KOPT-K1 (cell line): ENCODE measurements at regions not wholly inside any gene's neighbourhood (a gene's known extent, or its start where the extent isn't known, plus 50 kb on each side); places are given as distances from the start of the nearest gene placed in this dataset.

Experiments
- H3K27ac ChIP-seq: fragments of 200-600 bp; sonication (generic); 2 replicates; pipeline ENCODE4 v1.5.1; 2016; ENCODE audit warnings: antibody characterized with exemption, mild to moderate bottlenecking, low read depth, low read length; ENCODE audit not compliant: poor library complexity, severe bottlenecking
- H3K36me3 ChIP-seq: fragments of 200-600 bp; sonication (generic); 2 replicates; pipeline ENCODE4 v1.5.1; 2017; ENCODE audit warnings: antibody characterized with exemption, mild to moderate bottlenecking, low read length, moderate library complexity; ENCODE audit not compliant: insufficient read depth
- H3K9me3 ChIP-seq: fragments of 200-600 bp; sonication (generic); 2 replicates; pipeline ENCODE4 v1.5.1; 2017; ENCODE audit warnings: antibody characterized with exemption, low read length, mild to moderate bottlenecking; ENCODE audit not compliant: insufficient read depth, poor library complexity, severe bottlenecking

GRCh38 chr9:90287567-90288274, 354.9 kb downstream of the DIRAS2 start:
- H3K36me3 ChIP-seq, result no peaks in the 10 kb centered on the region
- H3K9me3 ChIP-seq, result no peaks in the 10 kb centered on the region
- no peak overlapping the region for H3K27ac ChIP-seq

GRCh38 chr9:90288275-90288639, 354.4 kb downstream of the DIRAS2 start:
- no peaks in the 10 kb centered on the region for H3K9me3 ChIP-seq
- no peaks in the 10 kb centered on the region for H3K36me3 ChIP-seq
- H3K27ac ChIP-seq, result no peak overlapping the region

- no peaks in the 10 kb centered on the region for H3K36me3 ChIP-seq
- no peak overlapping the region for H3K27ac ChIP-seq
- H3K9me3 ChIP-seq, result no peaks in the 10 kb centered on the region
These were observed 351.7 kb downstream of the DIRAS2 start for GRCh38 chr9:90290716-90291485.

GRCh38 chr9:90296539-90296938, 346.1 kb downstream of the DIRAS2 start:
- Histone ChIP-seq H3K9me3 (no peaks in the 10 kb centered on the region), H3K36me3 (no peaks in the 10 kb centered on the region), H3K27ac (no peak overlapping the region)

GRCh38 chr9:90299968-90300367, 342.7 kb downstream of the DIRAS2 start:
- H3K9me3 ChIP-seq, result no peaks in the 10 kb centered on the region
- no peaks in the 10 kb centered on the region for H3K36me3 ChIP-seq
- no peak overlapping the region for H3K27ac ChIP-seq

- Histone ChIP-seq H3K9me3 (no peaks in the 10 kb centered on the region), H3K27ac (no peak overlapping the region), H3K36me3 (no peaks in the 10 kb centered on the region)
These were observed 341.9 kb downstream of the DIRAS2 start for GRCh38 chr9:90300611-90301276.

- Histone ChIP-seq H3K36me3 (no peaks in the 10 kb centered on the region), H3K9me3 (no peaks in the 10 kb centered on the region), H3K27ac (no peak overlapping the region)
These were observed 341.4 kb downstream of the DIRAS2 start for GRCh38 chr9:90301277-90301653.

GRCh38 chr9:90303655-90304054, 339.0 kb downstream of the DIRAS2 start:
- Histone ChIP-seq H3K36me3 (no peaks in the 10 kb centered on the region), H3K27ac (no peak overlapping the region), H3K9me3 (no peaks in the 10 kb centered on the region)

GRCh38 chr9:90306158-90306557, 336.5 kb downstream of the DIRAS2 start:
- Histone ChIP-seq H3K27ac (no peak overlapping the region), H3K9me3 (no peaks in the 10 kb centered on the region), H3K36me3 (no peaks in the 10 kb centered on the region)

- Histone ChIP-seq H3K36me3 (no peaks in the 10 kb centered on the region), H3K27ac (no peak overlapping the region), H3K9me3 (no peaks in the 10 kb centered on the region)
These were observed 335.3 kb downstream of the DIRAS2 start for GRCh38 chr9:90307167-90307833.

- Histone ChIP-seq H3K27ac (no peak overlapping the region), H3K36me3 (no peaks in the 10 kb centered on the region), H3K9me3 (no peaks in the 10 kb centered on the region)
These were observed 334.7 kb downstream of the DIRAS2 start for GRCh38 chr9:90307891-90308290.

GRCh38 chr9:90308691-90309090, 333.9 kb downstream of the DIRAS2 start:
- Histone ChIP-seq H3K36me3 (no peaks in the 10 kb centered on the region), H3K27ac (no peak overlapping the region), H3K9me3 (no peaks in the 10 kb centered on the region)

- Histone ChIP-seq H3K9me3 (no peaks in the 10 kb centered on the region), H3K27ac (no peak overlapping the region), H3K36me3 (no peaks in the 10 kb centered on the region)
These were observed 332.7 kb downstream of the DIRAS2 start for GRCh38 chr9:90309809-90310520.

GRCh38 chr9:90310521-90310876, 332.1 kb downstream of the DIRAS2 start:
- no peaks in the 10 kb centered on the region for H3K36me3 ChIP-seq
- no peak overlapping the region for H3K27ac ChIP-seq
- H3K9me3 ChIP-seq, result no peaks in the 10 kb centered on the region

GRCh38 chr9:90311811-90312210, 330.8 kb downstream of the DIRAS2 start:
- no peaks in the 10 kb centered on the region for H3K9me3 ChIP-seq
- no peak overlapping the region for H3K27ac ChIP-seq
- H3K36me3 ChIP-seq, result no peaks in the 10 kb centered on the region
